GM12801 (cell line): ENCODE measurements at regions not wholly inside any gene's neighbourhood (a gene's known extent, or its start where the extent isn't known, plus 50 kb on each side); places are given as distances from the start of the nearest gene placed in this dataset.

Source experiments
- CTCF ChIP-seq: IDR thresholded peaks from one replicate; pipeline ENCODE4 v1.5.1; 2011; ENCODE audit warnings: control low read depth; ENCODE audit not compliant: insufficient read length; ENCODE audit errors: extremely low read depth

- TF ChIP-seq CTCF: no peak
These were observed 1339.3 kb upstream of the C9orf72 start for GRCh38 chr9:28912621-28913020.

GRCh38 chr9:28915202-28915930 is 1342.1 kb upstream of the C9orf72 start:
- TF ChIP-seq CTCF: no peak

- TF ChIP-seq CTCF: no peak
These were observed 1343.1 kb upstream of the C9orf72 start for GRCh38 chr9:28916348-28916747.

DNA sequence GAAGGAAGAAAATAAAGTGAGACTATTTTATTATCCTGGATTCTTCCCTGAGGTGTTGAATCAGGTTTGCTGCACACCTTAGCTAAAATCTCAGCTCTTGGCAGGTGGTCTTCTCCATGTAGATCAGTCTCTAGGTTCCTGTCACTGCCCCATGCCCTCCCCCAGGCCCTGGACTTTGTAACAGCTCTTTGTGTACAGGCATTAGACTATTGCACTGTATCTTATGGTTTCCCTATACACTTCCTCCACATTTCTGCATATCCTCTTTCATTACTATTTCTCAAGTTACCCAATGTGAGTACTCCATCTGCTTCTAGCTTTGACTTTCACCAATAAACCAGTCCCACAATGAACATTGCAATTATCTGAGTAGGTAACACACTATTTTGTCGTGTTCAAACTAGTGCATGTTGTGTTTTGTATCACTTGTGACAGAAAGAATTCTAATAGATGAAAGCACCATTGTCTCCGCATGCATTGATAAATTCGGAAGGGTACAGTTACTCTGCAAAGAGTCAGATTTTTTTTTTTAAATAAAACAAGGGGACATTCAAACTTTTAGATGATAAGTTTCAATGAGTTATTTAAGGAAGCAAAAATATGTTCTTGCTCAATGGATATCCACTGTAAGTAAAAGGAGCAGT is 1348.7 kb upstream of the C9orf72 start:
- no peak for TF ChIP-seq CTCF

DNA sequence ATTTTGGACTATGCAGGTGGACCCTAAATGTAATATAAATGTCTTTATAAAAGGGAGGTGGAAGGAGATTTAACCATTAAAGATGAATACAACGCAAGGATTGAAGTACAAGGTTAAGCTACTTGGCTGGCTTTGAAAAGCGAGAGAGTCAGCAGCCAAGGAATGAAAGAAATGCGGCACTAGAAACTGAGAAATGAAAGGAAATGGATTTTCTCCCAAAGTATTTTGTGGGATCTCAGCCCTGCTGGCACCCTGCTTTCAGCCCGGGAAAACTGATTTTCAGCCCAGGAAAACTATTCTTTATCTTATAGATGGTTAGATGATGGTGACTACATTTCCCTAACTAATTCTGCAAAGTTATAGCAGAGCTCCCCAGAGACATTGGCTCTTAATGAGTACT is 1349.6 kb upstream of the C9orf72 start:
- no peak for TF ChIP-seq CTCF

DNA sequence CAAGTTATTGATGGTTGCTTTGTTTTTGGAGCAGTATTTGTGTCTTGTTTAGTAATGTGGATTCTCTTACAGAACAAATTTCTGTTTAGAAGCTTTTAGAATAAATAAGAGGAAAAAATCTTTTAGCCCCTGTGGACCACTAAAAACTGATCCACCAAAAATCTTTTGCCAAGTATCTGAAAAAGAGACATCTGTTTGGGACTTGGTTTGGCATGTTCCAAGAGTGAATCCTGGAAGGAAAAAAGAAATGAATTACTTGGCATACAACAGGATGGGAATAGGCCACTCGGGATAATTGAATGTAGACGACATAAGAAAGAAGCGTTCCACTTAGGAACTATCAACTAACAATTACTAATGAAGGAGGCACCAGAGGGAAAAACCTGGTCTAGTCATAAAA is 1350.1 kb upstream of the C9orf72 start:
- no peak for TF ChIP-seq CTCF

DNA sequence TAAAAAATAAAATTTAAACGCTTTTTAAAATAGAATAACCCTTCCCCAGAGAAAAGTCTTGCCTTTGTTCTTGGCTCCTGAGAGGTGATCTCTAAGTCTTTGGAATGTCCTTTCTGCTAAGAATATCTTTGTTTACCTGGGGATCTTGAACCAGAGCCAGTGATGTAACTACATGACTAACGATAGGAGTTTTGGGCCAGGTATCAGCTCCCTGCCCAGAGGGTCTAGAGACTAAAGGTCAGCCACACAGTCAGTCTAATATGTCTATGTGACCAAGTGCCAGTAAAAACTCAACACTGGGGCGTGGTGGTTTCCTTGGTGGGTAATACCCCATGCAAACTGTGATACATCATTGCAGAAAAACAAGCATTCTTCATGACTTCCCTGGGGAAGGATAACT is 1351.9 kb upstream of the C9orf72 start:
- TF ChIP-seq CTCF: no peak
